ENCODE measurements at regions not wholly inside any gene's neighbourhood (a gene's known extent, or its start where the extent isn't known, plus 50 kb on each side); places are given as distances from the start of the nearest gene placed in this dataset.

GRCh38 chr2:211126256-211126655 is 569.9 kb downstream of the CPS1 start:
- TF ChIP-seq CTCF (IDR thresholded peaks at IDR 0.05; ENCODE audit: low read length, missing control alignments): no peak
- H3K4me3 ChIP-seq (replicated peaks; ENCODE audit: low read depth, low read length): no peak overlapping the region
- DNase-seq (ENCODE audit: low read depth): no peak

- no peak overlapping the region for H3K4me3 ChIP-seq (replicated peaks; ENCODE audit: low read depth, low read length)
- no peak for DNase-seq (ENCODE audit: low read depth)
- no peak for TF ChIP-seq CTCF (IDR thresholded peaks at IDR 0.05; ENCODE audit: low read length, missing control alignments)
These were observed 571.1 kb downstream of the CPS1 start for GRCh38 chr2:211127501-211127900.

- no peak for TF ChIP-seq CTCF (IDR thresholded peaks at IDR 0.05; ENCODE audit: low read length, missing control alignments)
- DNase-seq (ENCODE audit: low read depth): no peak
- no peak overlapping the region for H3K4me3 ChIP-seq (replicated peaks; ENCODE audit: low read depth, low read length)
These were observed 571.9 kb downstream of the CPS1 start for GRCh38 chr2:211128287-211128686.

- no peak for TF ChIP-seq CTCF (IDR thresholded peaks at IDR 0.05; ENCODE audit: low read length, missing control alignments)
- H3K4me3 ChIP-seq (replicated peaks; ENCODE audit: low read depth, low read length): no peak overlapping the region
- DNase-seq (ENCODE audit: low read depth): no peak
These were observed 573.4 kb downstream of the CPS1 start for GRCh38 chr2:211129798-211130197.

- DNase-seq (ENCODE audit: low read depth): peak; percentile 39
- H3K4me3 ChIP-seq (replicated peaks; ENCODE audit: low read depth, low read length): no peak overlapping the region
- no peak for TF ChIP-seq CTCF (IDR thresholded peaks at IDR 0.05; ENCODE audit: low read length, missing control alignments)
These were observed 575.6 kb downstream of the CPS1 start for GRCh38 chr2:211132046-211132445.

- DNase-seq (ENCODE audit: low read depth): peak; percentile 63
- no peak for TF ChIP-seq CTCF (IDR thresholded peaks at IDR 0.05; ENCODE audit: low read length, missing control alignments)
These were observed 576.2 kb downstream of the CPS1 start for GRCh38 chr2:211132573-211132972.

GRCh38 chr2:211133766-211134165 is 577.4 kb downstream of the CPS1 start:
- no peak overlapping the region for H3K4me3 ChIP-seq (replicated peaks; ENCODE audit: low read depth, low read length)
- DNase-seq (ENCODE audit: low read depth): peak; percentile 17
- no peak for TF ChIP-seq CTCF (IDR thresholded peaks at IDR 0.05; ENCODE audit: low read length, missing control alignments)

More at GRCh38 chr2:211132573-211132972, 576.2 kb downstream of the CPS1 start:
- H3K4me3 ChIP-seq (replicated peaks; ENCODE audit: low read depth, low read length): no peak overlapping the region

Data from fibroblast of pulmonary artery (primary cell).